Stromal cell of bone marrow (primary cell): ENCODE measurements at regions not wholly inside any gene's neighbourhood (a gene's known extent, or its start where the extent isn't known, plus 50 kb on each side); places are given as distances from the start of the nearest gene placed in this dataset.

ENCODE experiments used
- DNase-seq: peaks from one replicate; pipeline ENCODE4 v3.0.0-alpha.2; 2012; ENCODE audit warnings: low read depth

- no peak for DNase-seq
These were observed 211.3 kb upstream of the NAV3 start for GRCh38 chr12:77619425-77619824.

GRCh38 chr12:77617818-77618217 lies 212.9 kb upstream of the NAV3 start:
- DNase-seq = no peak

- DNase-seq = no peak
These were observed 215.4 kb upstream of the NAV3 start for GRCh38 chr12:77615332-77615731.

- no peak for DNase-seq
These were observed 217.3 kb upstream of the NAV3 start for GRCh38 chr12:77613411-77613810.

- no peak for DNase-seq
These were observed 220.2 kb upstream of the NAV3 start for GRCh38 chr12:77610446-77610845.

GRCh38 chr12:77609016-77609415 lies 221.7 kb upstream of the NAV3 start:
- no peak for DNase-seq

- no peak for DNase-seq
These were observed 222.3 kb upstream of the NAV3 start for GRCh38 chr12:77608271-77608824.

- no peak for DNase-seq
These were observed 224.3 kb upstream of the NAV3 start for GRCh38 chr12:77606348-77606747.

- DNase-seq = no peak
These were observed 226.7 kb upstream of the NAV3 start for GRCh38 chr12:77603946-77604345.

GRCh38 chr12:77601069-77601468 lies 229.6 kb upstream of the NAV3 start:
- no peak for DNase-seq

GRCh38 chr12:77600468-77600843 lies 230.2 kb upstream of the NAV3 start:
- no peak for DNase-seq

DNA sequence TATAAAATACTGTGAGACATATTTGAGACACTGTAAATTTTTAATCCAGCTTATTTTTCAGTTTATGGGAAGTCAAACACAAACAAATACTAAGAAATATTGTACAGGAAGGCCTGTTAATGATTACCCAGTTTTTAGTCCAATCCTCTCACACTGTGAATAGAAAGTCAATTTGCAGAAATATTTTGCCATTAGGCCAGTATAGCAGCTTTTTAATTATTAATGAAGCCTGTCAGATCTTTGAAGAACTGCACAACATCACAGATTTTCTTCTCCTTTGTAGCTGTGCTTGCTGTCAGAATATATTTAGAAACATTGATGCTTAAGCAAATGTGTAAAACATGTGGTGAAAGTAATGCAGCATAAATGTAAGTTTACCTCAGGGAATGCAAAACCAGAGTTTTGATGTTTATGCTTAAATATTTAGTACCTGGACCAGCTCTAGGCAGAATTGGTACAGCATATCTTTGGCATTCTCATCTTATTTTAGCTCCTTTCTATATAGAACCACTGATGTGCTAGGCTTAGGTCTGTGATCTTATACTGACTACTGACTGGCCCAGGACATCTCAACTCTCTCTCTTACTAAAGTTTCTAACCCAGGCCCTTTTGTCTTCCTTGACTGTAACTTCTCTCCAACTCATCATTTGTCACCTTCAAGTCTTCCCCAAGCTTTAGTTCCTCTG lies 230.8 kb upstream of the NAV3 start:
- DNase-seq = no peak

- DNase-seq = no peak
These were observed 236.3 kb upstream of the NAV3 start for GRCh38 chr12:77594366-77594765.

DNA sequence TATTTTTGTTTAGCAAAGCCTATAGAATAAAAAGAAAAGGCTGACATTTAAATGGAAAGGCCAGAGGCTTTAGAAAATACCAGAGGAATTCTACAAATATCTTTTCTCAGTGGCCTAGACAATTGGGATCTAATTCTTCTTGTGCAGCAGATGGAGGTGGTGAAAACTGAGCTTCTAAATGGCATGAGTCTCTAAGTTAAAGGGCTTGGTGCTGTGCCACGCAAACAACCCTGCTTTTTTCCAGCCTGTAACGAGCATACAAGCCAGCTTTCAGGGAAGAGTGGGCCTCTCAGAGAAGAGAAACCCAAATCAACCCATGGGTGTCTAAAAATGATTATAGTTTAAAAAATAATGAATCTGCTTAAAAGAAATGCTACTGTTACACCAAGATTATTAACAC lies 237.9 kb upstream of the NAV3 start:
- DNase-seq = no peak

DNA sequence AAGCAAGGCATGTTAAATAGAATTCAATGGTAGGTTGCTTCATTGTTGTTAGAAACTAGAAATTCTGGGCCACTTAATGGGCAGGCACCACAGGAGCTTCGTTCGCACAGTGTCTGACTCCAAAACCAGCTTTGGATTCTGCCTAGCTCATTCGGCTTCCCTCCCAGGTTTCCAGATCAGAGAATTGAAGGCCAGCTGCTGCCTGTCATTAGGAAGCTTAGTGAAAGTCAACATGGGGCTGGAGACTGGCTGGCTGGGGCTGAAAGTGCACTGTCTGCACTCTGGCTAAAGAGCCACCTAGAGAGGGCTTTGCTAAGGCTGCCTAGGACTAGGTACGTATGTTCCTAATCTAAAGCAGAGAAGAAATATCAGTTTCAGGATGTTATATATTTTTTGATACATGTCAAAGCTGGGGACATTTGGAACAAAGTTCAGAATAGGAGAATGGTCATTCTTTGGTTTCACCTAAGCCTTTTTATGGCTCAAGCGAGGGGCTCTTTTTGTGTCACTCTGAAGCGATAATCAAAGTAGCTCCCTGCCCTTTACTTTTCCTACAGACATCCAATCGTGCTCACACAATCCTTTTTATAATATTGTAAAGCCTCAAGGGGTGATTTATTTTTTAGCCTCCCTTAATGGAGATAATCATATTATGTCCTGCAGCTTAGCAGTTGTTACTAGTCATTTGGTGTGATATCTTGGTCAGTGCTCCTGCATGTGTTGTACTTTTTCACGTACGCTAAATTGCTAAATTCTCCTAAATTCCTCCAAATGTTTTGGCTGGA lies 238.5 kb upstream of the NAV3 start:
- DNase-seq = no peak

DNA sequence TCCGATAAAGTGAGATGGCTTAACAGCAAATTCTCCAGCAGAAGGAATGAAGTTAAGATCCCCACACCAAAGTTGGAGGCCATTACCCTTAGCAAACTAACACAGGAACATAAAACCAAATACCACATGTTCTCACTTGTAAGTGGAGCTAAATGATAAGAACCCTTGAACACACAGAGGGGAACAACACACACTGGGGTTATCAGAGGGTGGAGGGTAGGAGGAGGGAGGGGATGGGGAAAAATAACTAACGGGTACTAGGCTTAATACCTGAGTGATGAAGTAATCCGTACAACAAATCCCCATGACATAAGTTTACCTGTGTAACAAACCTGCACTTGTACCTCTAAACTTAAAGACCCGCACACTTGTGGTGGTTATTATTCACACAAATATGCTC lies 240.4 kb upstream of the NAV3 start:
- no peak for DNase-seq

- no peak for DNase-seq
These were observed 245.8 kb upstream of the NAV3 start for GRCh38 chr12:77584860-77585259.

DNA sequence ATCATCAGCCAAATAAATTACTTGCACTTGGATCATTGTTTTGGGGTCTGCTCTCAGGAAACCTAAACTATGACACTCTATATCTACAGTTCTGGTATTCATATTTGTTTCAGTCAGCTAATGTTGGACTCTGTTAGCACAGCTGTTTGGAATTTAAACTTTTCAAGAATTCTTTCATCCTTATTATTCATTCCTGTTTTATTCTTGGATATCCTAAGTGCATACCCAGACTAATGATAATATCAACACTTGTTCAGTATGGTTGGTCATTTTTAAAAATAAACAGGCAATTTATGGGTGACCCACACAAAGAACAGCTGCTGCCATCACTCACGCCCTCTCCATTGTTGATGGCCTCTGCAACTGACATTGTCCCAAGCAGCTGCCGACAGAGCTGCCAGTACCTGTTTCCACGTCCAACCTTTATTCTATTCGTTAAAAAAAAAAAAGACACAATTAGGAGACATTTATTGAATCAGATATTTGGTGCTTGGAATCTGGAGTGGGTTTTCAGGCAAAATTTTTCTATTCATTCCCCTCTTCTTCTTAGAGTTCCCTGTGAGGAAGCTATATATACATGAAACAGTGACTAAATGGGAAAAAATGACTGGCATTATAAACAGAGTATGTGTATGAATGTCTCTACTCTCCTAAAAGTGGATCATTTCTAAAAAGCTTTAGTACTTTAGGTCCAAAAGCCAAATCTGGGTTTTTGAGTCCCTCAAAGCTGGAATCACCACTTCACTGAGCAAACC lies 252.1 kb upstream of the NAV3 start:
- no peak for DNase-seq

- DNase-seq = peak; percentile 43
These were observed 252.9 kb upstream of the NAV3 start for GRCh38 chr12:77577791-77578190.

DNA sequence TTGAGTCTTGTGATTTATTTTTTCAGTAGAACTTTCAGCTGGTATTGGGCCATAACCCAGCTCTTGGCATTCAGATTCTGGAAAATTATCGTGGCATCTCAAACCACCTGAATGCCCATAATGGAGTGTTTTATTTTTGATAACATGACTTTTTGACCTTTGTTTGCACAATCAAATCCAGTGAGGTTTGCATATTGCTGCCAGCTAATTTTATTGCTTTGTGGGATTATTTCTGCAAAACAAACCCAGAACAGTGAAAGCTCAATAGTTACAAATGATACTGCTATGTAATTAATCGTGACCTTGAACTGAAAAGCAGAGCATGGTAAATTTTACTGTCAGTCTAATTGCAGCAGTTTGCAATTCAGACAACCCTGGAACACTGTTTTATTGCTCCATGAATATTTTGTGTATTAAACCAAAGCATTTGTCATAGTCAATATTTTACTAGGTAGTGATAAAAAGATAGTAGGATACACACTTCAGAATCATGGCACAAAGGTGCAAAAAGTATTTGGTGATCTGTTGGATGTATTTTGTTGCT lies 255.2 kb upstream of the NAV3 start:
- DNase-seq = no peak

DNA sequence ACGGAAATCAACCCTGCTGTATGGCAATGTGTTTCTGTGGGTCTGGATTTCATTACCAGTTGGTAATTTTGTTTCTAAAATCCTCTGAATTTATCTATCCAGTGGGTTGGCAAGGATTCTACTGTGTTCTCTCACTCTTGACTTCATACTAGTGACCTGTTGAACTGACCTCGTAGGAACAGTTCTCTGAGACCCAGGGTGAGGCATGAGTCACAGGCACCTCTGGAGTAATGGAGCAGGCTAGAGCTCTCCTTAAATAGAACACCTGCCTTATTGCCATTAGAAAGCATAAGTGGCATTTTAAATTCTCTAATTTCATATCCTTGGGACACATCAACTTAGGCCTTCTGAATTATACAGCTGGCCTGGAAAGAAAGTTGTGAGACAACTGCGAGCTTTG lies 258.3 kb upstream of the NAV3 start:
- no peak for DNase-seq

DNA sequence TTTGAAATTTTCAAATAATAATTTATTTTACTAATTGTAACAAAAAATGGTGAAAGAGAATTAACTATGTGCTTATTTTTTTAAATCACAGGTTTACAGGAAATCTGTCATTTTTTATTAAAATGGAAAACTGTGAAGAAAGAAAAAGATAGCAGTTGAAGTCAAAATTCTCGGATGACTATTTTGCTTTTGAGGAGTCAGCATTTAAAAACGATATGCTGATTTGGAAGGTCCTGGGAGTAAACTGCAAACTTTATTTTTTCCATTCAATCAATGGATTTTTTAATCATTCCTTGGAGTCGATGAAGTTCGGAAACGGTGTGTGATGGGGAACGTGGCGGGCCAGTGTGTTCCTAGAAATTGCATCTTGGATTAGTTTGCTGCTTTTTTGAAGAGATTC lies 258.9 kb upstream of the NAV3 start:
- DNase-seq = no peak

- DNase-seq = no peak
These were observed 259.6 kb upstream of the NAV3 start for GRCh38 chr12:77571127-77571526.
